ENCODE measurements at regions not wholly inside any gene's neighbourhood (a gene's known extent, or its start where the extent isn't known, plus 50 kb on each side); places are given as distances from the start of the nearest gene placed in this dataset.

GRCh38 chr4:11912886-11913285, 484.2 kb upstream of the HS3ST1 start:
- FAIRE-seq = peak; percentile 28
- no peak overlapping the region for H3K4me3 ChIP-seq (ENCODE audit: low read depth, low read length)
- DNase-seq (ENCODE audit: low read depth) = peak; percentile 87
- no peaks in the 10 kb centered on the region for H3K36me3 ChIP-seq (ENCODE audit: control insufficient read depth, insufficient read depth, low read length)
- no peak for TF ChIP-seq CTCF (IDR thresholded peaks at IDR 0.05; ENCODE audit: insufficient read depth, low read length, severe bottlenecking)
- H3K27me3 ChIP-seq (ENCODE audit: control insufficient read depth, insufficient read depth, low read length) = no peaks in the 10 kb centered on the region

GRCh38 chr4:11910812-11911211, 482.1 kb upstream of the HS3ST1 start:
- H3K4me3 ChIP-seq (ENCODE audit: low read depth, low read length) = no peak overlapping the region
- no peak for FAIRE-seq
- DNase-seq (ENCODE audit: low read depth) = no peak
- H3K27me3 ChIP-seq (ENCODE audit: control insufficient read depth, insufficient read depth, low read length) = no peaks in the 10 kb centered on the region
- no peak for TF ChIP-seq CTCF (IDR thresholded peaks at IDR 0.05; ENCODE audit: insufficient read depth, low read length, severe bottlenecking)
- H3K36me3 ChIP-seq (ENCODE audit: control insufficient read depth, insufficient read depth, low read length) = no peaks in the 10 kb centered on the region

GRCh38 chr4:11908712-11909111, 480.0 kb upstream of the HS3ST1 start:
- Histone ChIP-seq H3K36me3 (ENCODE audit: control insufficient read depth, insufficient read depth, low read length) (no peaks in the 10 kb centered on the region), H3K4me3 (ENCODE audit: low read depth, low read length) (no peak overlapping the region), H3K27me3 (ENCODE audit: control insufficient read depth, insufficient read depth, low read length) (no peaks in the 10 kb centered on the region)
- no peak for DNase-seq (ENCODE audit: low read depth)
- no peak for FAIRE-seq
- no peak for TF ChIP-seq CTCF (IDR thresholded peaks at IDR 0.05; ENCODE audit: insufficient read depth, low read length, severe bottlenecking)

GRCh38 chr4:11908205-11908604, 479.5 kb upstream of the HS3ST1 start:
- FAIRE-seq (no peak), DNase-seq (ENCODE audit: low read depth) (no peak)
- no peaks in the 10 kb centered on the region for H3K27me3 ChIP-seq (ENCODE audit: control insufficient read depth, insufficient read depth, low read length)
- H3K4me3 ChIP-seq (ENCODE audit: low read depth, low read length) = no peak overlapping the region
- TF ChIP-seq CTCF (IDR thresholded peaks at IDR 0.05; ENCODE audit: insufficient read depth, low read length, severe bottlenecking) = no peak
- H3K36me3 ChIP-seq (ENCODE audit: control insufficient read depth, insufficient read depth, low read length) = no peaks in the 10 kb centered on the region

- Histone ChIP-seq H3K27me3 (ENCODE audit: control insufficient read depth, insufficient read depth, low read length) (no peaks in the 10 kb centered on the region), H3K36me3 (ENCODE audit: control insufficient read depth, insufficient read depth, low read length) (no peaks in the 10 kb centered on the region), H3K4me3 (ENCODE audit: low read depth, low read length) (no peak overlapping the region)
- DNase-seq (ENCODE audit: low read depth) = no peak
- no peak for FAIRE-seq
- no peak for TF ChIP-seq CTCF (IDR thresholded peaks at IDR 0.05; ENCODE audit: insufficient read depth, low read length, severe bottlenecking)
Measured at GRCh38 chr4:11904846-11905739, 476.4 kb upstream of the HS3ST1 start.

All from bronchial epithelial cell (primary cell).